ENCODE measurements at regions not wholly inside any gene's neighbourhood (a gene's known extent, or its start where the extent isn't known, plus 50 kb on each side); places are given as distances from the start of the nearest gene placed in this dataset.

GRCh38 chr13:85626603-85627002 lies 172.6 kb downstream of the SLITRK6 start:
- no peak for TF ChIP-seq EZH2 (IDR thresholded peaks at IDR 0.05)
- TF ChIP-seq CTCF (IDR thresholded peaks at IDR 0.05) = no peak
